DND-41 (cell line): ENCODE measurements at regions not wholly inside any gene's neighbourhood (a gene's known extent, or its start where the extent isn't known, plus 50 kb on each side); places are given as distances from the start of the nearest gene placed in this dataset.

Source experiments
- CTCF ChIP-seq: IDR thresholded peaks from 2 replicates; pipeline ENCODE4 v1.5.1; 2012; ENCODE audit warnings: borderline replicate concordance, low read length, moderate library complexity, mild to moderate bottlenecking; ENCODE audit not compliant: poor library complexity, severe bottlenecking; ENCODE audit errors: extremely low read depth
- EZH2 ChIP-seq: IDR thresholded peaks from 3 replicates; pipeline ENCODE4 v1.6.1; 2012; ENCODE audit warnings: borderline replicate concordance, low read depth, mild to moderate bottlenecking, moderate library complexity, low read length, inconsistent platforms; ENCODE audit not compliant: severe bottlenecking

GRCh38 chr12:116427200-116427930 lies 131.8 kb upstream of the MAP1LC3B2 start:
- TF ChIP-seq CTCF: no peak
- no peak for TF ChIP-seq EZH2
